Prostate gland (tissue), 2 donors: ENCODE measurements at regions not wholly inside any gene's neighbourhood (a gene's known extent, or its start where the extent isn't known, plus 50 kb on each side); places are given as distances from the start of the nearest gene placed in this dataset.

Experiments used
- POLR2A ChIP-seq: fragments of 450-650 bp; IDR thresholded peaks from one replicate; pipeline ENCODE4 v1.6.1; 2016; ENCODE audit warnings: antibody characterized with exemption, mild to moderate bottlenecking
- POLR2AphosphoS5 ChIP-seq: sonication (generic); formaldehyde crosslinking; IDR thresholded peaks from one replicate; pipeline ENCODE4 v1.6.1; 2017; ENCODE audit warnings: antibody characterized with exemption
- TF ChIP-seq, protein P1 (sequence below), 4 experiments: fragments of 200-600 bp in 2 of 4; fragments of 450-650 bp in 2 of 4; sonication (generic) in 2 of 4; IDR thresholded peaks; 1 replicate in 3 of 4; 2 replicates in 1 of 4; pipeline ENCODE4 v1.5.1; 2016 to 2019; ENCODE audit warnings: antibody characterized with exemption in 4 of 4, mild to moderate bottlenecking in 2 of 4, moderate library complexity in 2 of 4

DNA sequence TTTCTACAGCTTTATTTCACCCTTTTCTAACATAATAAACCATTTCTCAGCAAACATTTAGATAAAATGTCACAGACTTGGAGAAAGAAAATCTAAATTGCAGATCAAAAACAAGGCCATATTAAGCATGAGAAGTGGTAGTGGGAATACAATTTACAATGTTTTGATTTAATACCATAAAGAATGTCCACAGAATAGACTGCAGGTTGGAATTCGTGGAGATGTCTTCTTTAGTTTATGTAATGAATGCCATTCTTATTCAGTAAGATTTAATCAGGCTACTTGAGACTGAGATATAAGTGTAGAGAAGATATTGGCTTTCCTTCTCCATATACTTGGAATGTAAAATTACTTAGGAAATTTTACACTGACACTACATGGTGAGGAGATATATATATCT lies 91.9 kb upstream of the ZFP42 start:
- TF ChIP-seq, protein P1, sequence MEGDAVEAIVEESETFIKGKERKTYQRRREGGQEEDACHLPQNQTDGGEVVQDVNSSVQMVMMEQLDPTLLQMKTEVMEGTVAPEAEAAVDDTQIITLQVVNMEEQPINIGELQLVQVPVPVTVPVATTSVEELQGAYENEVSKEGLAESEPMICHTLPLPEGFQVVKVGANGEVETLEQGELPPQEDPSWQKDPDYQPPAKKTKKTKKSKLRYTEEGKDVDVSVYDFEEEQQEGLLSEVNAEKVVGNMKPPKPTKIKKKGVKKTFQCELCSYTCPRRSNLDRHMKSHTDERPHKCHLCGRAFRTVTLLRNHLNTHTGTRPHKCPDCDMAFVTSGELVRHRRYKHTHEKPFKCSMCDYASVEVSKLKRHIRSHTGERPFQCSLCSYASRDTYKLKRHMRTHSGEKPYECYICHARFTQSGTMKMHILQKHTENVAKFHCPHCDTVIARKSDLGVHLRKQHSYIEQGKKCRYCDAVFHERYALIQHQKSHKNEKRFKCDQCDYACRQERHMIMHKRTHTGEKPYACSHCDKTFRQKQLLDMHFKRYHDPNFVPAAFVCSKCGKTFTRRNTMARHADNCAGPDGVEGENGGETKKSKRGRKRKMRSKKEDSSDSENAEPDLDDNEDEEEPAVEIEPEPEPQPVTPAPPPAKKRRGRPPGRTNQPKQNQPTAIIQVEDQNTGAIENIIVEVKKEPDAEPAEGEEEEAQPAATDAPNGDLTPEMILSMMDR (IDR thresholded peaks at IDR 0.05), result no peak
- TF ChIP-seq POLR2A (no peak), POLR2AphosphoS5 (no peak)
